HL-60 (cell line): ENCODE measurements at regions not wholly inside any gene's neighbourhood (a gene's known extent, or its start where the extent isn't known, plus 50 kb on each side); places are given as distances from the start of the nearest gene placed in this dataset.

Experiments
- CTCF ChIP-seq: IDR thresholded peaks from one replicate; pipeline ENCODE4 v1.5.1; 2011; ENCODE audit warnings: low read length, control low read depth, inconsistent platforms; ENCODE audit not compliant: insufficient read depth
- GABPA ChIP-seq: IDR thresholded peaks from 2 replicates; pipeline ENCODE4 v1.6.1; 2012; ENCODE audit warnings: low read depth
- REST ChIP-seq: IDR thresholded peaks from 2 replicates; pipeline ENCODE4 v1.6.1; 2012; ENCODE audit warnings: low read depth; ENCODE audit not compliant: insufficient replicate concordance

- TF ChIP-seq CTCF (no peak), REST (no peak), GABPA (no peak)
These were observed 74.4 kb upstream of the PPP2R3A start for GRCh38 chr3:135891121-135891520.
